EH (cell line): ENCODE measurements at regions not wholly inside any gene's neighbourhood (a gene's known extent, or its start where the extent isn't known, plus 50 kb on each side); places are given as distances from the start of the nearest gene placed in this dataset.

Source experiments
- DNase-seq: peaks from one replicate; pipeline ENCODE4 v3.0.0-alpha.2; 2015; ENCODE audit warnings: low read depth

GRCh38 chrX:151796576-151796975 is 62.0 kb downstream of the CNGA2 start:
- DNase-seq = no peak

GRCh38 chrX:151801980-151802379 is 67.4 kb downstream of the CNGA2 start:
- DNase-seq = peak; percentile 18

- DNase-seq = no peak
Observed at GRCh38 chrX:151806967-151807540, 72.5 kb downstream of the CNGA2 start.

GRCh38 chrX:151812661-151813060 is 78.1 kb downstream of the CNGA2 start:
- no peak for DNase-seq

GRCh38 chrX:151814767-151815166 is 80.2 kb downstream of the CNGA2 start:
- no peak for DNase-seq

DNA sequence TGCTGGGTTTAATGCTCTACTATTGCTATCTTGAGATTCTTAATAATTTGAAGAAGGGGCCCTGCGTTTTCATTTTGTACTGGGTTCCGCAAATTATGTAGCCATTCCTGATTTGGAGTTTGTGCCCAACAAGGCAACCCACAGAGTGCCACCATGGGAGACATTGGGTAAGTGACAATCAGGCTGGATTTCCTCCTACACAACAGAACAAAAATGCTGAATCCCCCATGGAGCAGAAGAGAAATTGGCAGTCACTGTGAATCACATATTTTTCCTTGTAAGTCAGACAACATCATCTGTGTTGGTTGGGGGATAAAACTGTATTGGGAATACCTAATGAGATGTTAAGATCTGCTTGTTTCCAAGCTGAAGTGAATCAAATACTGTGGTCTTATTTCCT is 80.9 kb downstream of the CNGA2 start:
- DNase-seq = peak; percentile 19

- no peak for DNase-seq
Observed at GRCh38 chrX:151816934-151817333, 82.4 kb downstream of the CNGA2 start.

DNA sequence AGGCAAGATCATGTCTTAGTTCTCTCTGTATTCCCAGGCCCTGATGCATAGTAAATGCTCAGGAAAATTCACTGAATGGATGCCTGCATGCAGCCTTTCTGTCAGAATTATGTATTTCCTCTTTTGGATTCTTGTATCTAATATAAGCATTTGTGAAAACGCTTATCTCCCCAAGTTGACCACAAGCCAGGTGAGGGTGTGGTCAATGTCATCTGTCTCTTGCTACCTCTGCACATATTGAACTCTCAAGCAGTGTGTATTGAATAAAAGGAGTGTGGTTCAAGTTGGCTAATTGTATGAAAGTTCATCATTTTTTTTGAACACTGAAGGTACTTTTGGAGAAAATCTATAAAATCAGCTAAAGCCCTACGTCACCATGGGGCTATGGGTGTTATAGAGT is 84.3 kb downstream of the CNGA2 start:
- DNase-seq = no peak

GRCh38 chrX:151821226-151821625 is 86.7 kb downstream of the CNGA2 start:
- no peak for DNase-seq

DNA sequence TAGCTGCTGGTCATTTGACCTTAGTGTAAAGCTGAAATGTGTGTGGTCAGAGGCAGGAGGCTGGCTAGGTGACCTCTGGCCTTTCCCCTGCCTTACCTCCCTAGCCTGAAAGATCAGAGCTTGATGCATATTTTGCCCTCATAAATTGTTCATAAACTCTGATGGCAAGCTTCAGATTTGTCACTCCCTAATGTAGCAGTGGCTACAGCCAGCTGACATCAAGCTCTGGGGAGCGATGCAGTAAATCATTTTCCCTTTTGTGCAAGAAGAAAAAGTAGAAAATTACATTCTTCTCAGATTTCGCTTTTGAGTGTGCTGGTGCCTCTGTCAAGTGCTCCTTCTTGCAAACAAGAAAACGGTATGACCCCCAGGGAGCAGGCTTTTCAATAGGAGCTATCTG is 87.7 kb upstream of the MAGEA4 start:
- DNase-seq = no peak

GRCh38 chrX:151825925-151826485 is 86.7 kb upstream of the MAGEA4 start:
- DNase-seq = peak; percentile 93

GRCh38 chrX:151828439-151829080 is 84.1 kb upstream of the MAGEA4 start:
- peak; percentile 8 for DNase-seq

GRCh38 chrX:151830911-151831310 is 81.8 kb upstream of the MAGEA4 start:
- no peak for DNase-seq

GRCh38 chrX:151852294-151852693 is 60.4 kb upstream of the MAGEA4 start:
- DNase-seq = no peak

- DNase-seq = no peak
Observed at GRCh38 chrX:151854726-151855495, 57.8 kb upstream of the MAGEA4 start.

DNA sequence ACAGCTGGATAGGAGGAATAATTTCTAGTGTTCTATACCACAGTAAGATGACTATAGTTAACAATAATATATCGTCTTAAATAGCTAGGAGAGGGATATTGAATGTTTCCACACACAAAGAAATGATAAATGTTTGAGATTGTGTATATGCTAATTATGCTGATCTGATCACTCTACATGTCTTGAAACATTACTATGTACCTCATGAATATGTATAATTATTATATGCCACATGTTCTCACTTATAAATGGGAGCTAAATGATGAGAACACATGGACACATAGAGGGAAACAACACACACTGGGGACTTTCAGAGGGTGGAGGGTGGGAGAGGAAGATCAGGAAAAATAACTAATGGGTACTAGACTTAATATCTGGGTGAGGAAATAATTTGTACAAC is 53.2 kb upstream of the MAGEA4 start:
- DNase-seq = no peak

GRCh38 chrX:151860827-151861226 is 51.9 kb upstream of the MAGEA4 start:
- no peak for DNase-seq
